Left forelimb (tissue), 1 donor: ENCODE measurements at regions not wholly inside any gene's neighbourhood (a gene's known extent, or its start where the extent isn't known, plus 50 kb on each side); places are given as distances from the start of the nearest gene placed in this dataset.
"Not testable (repeated sequence)": the region's sequence is repeated elsewhere in the genome, so short reads cannot be mapped to it uniquely, and the experiment has no call there.

ENCODE experiments used
- DNase-seq: peaks from one replicate; pipeline ENCODE4 v3.0.0-alpha.2; 2018; ENCODE audit warnings: low spot score

DNA sequence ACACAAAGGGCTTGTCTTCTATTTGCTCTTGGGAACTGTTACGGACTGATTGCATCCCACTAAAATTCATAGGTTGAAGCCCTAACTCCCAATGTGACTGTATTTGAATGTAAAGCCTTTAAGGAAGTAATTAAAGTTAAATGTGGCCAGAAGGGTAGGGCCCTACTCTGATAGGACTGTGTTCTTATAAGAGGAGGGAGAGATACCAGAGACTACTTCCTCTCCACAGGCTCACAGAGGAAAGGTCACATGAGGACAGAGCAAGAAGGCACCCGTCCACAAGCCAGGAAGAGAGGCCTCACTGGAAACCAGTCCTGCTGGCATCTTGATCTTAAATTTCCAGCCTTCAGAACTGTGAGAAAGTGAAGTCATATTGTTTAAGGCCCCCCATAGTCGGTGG, 211.9 kb downstream of the CDH26 start:
- DNase-seq = no peak

DNA sequence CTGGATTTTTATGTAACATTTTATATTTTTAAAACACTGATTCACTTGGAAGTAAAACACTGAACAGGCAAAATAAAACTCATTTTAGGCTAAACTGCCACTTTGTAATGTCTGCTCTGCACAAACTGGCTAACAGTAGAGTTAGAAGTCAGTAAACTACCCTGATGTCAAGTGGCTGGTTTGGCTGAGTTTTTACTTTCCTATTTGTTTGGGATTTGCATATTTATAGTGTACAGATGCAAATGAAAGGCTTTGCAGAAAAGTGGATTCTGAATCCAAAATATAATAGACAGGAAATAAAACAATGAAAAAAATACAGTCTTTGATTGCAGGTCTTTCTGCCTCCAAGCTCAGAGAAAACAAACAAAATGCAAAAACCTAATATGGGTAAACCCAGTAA, 213.1 kb downstream of the CDH26 start:
- DNase-seq = no peak

DNA sequence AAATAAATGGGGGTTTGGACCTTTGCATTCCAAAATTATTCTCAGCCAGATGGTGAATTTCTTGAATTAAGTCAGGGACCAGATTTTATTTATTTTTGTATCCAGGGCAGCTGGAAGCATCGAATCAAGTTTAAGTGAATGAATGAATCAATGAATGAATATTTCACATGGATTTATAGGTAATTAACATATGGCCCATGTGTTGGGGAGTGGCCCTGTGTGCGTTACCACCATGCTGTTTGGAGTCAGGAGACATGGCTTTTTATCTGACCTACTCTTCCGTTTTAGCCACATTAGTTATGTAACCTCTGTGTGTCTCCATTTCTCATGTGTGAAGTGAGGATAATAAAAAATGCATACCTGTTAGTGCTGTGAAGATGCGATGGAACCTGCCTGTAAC, 213.5 kb downstream of the CDH26 start:
- no peak for DNase-seq

DNA sequence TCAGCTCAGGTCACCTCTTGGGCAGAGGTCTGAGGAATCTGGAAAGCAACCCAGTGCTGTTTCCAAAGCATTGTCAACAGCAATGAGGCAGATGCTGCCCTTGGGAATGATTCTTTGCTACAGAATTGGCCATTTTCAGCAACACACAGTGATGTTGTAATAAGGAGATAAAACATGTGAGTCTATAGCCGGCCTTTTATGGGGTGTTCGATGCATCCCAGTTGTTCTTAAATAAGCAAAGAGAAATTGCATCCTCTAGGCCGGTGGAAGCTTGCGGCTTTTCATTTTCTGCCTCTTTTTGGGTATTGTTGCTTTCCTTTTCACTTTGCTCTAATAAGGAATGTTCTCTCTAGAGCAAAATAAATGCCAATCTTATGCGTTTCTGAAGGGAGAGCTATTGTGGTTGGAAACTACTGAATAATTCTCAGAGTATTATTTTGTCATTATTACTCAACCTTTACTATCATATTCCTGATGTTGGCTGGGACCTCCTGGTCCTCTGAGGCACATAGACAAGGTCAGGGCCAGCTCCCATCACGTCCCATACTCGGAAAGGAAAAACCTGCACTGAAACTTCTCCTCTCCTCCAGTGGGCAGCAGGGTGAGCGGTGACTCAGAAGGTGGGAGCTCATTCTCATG, 214.2 kb downstream of the CDH26 start:
- DNase-seq = no peak

DNA sequence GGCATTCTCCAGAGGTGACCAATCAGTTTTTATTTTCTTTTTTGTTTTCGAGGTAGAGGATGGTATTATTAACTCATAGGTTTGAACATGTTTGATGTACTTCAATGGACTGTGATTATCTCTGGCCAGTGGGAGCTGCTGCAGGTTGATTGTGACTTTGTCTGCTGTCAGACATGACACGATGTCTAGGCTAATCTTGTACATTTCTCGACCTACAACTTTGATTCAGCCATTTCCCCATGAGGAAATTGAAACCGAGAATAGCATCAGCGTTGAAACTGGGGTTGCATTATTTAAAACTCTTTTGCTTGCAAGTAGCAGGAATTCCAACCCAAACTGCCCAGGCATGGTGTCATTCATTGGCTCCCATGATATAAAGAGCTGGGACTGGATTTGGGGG, 218.9 kb downstream of the CDH26 start:
- no peak for DNase-seq

DNA sequence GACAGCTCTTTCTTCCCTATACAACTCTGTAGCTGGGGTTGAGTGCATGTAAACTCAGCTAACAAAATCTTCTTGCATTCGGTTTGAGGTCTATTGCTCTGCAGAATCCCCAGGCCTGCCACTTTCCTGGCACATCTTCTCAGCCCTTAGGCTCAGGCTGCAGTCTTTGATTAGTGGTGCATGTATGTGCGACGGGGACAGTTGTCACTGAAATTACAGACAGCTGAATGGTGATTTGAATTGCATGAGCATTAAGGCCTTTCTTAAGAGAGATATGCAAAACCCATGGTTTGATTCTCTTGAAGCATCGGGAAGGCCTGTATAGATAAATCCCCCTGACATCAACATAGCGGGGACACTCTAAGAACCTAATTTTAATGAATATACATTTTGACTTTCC, 222.8 kb downstream of the CDH26 start:
- DNase-seq = no peak

DNA sequence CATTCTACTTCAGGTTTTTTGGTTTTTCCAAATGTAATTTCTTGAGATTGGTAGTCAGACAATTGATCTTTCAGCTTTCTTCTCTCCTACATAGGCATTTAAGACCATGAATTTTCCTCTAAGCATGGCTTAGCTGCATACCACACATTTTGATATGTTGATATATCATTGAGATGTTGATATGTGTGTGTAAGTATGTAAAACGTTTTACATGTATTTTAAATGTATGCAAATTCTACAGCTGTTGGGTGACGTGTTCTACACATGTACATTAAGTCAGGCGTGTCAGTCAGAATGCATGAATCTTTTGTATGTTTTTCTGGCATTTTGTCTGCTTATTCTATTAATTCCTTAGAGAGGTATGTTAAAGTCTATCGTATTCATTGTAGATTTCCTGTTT, 228.2 kb downstream of the CDH26 start:
- no peak for DNase-seq

DNA sequence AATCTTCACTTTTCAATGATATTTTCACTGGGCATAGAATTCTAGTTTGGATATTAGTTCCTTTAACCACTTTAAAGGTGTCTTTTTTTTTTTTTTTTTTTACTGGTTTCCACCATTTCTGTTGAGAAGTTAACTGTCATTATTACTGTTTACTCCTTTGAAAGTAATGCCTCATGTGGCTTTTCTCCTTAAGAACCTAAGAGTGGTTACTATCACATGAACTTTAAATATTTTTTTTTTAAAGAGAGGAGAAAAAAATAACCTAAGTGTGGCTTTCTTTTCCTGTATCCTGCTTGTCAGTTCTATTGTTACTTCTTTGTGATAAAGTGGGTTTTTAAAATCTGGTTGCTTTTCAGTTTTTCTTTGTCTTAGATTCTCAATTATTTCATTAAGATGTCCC, 229.5 kb downstream of the CDH26 start:
- DNase-seq = no peak

DNA sequence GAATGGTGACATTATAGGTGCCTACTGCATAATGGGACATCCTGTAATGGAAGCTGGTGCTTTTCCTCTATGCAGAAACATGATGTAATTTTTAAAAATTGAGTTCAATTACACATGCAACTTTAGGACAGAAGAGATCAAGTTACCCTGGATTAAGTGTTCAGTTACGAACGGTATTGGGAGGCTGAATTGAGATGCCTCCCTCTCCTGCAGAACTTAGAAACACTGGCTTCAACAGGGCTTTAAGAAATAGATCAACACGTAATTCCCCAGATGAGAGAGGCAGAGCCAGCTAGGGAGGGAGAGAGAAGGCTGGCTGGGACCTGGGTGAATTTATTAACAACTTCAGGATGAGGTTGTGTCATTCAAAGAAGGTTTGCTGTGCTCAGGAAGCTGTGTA, 232.8 kb downstream of the CDH26 start:
- no peak for DNase-seq

DNA sequence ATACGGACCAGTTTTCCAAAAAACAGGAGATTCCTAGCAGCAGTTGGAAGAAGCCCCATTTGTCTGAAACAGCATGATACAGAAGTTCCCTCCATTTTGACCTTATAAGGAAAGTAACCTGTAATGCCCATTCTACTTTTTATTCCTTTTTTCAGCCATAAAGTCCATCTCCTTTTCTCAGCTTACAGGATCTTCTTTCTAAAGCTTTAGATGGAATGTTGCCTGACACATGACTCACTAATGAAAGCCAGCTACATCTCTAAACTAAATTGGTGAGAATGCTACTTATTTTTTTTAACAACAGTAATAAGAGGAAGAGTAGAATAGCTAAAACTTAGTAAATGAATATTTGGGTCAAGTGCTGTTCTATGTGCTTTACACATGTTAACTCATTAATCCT, 234.1 kb downstream of the CDH26 start:
- DNase-seq = no peak

DNA sequence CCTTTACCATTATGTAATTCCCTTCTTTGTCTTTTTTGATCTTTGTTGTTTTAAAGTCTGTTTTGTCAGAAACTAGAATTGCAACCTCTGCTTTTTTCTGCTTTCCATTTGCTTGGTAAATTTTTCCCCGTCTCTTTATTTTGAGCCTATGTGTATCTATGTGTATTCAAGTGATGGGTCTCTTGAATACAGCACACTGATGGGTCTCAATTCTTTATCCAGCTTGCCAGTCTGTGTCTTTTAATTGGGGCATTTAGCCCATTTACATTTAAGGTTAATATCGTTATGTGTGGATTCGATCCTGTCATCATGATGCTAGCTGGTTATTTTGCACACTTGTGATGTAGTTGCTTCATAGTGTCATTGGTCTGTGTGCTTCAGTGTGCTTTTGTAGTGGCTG, 240.9 kb downstream of the CDH26 start:
- not testable (repeated sequence) for DNase-seq

DNA sequence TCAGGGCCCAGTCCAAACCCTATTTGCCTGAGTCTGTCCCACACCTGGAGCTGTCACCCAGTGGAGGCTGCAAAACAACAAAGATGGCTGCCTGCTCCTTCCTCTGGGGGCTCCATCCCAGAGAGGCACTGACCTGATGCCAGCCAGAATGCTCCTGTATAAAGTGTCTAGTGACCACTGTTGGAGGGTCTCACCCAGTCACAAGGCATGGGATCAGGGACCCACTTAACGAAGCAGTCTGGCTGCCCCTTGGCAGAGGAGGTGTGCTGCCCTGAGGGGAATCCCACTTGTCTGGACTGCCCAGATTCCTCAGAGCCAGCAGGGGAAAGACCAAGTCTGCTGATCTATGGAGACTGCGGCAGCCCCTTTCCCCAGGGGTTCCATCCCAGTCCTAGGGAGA, 241.6 kb downstream of the CDH26 start:
- DNase-seq = no peak

DNA sequence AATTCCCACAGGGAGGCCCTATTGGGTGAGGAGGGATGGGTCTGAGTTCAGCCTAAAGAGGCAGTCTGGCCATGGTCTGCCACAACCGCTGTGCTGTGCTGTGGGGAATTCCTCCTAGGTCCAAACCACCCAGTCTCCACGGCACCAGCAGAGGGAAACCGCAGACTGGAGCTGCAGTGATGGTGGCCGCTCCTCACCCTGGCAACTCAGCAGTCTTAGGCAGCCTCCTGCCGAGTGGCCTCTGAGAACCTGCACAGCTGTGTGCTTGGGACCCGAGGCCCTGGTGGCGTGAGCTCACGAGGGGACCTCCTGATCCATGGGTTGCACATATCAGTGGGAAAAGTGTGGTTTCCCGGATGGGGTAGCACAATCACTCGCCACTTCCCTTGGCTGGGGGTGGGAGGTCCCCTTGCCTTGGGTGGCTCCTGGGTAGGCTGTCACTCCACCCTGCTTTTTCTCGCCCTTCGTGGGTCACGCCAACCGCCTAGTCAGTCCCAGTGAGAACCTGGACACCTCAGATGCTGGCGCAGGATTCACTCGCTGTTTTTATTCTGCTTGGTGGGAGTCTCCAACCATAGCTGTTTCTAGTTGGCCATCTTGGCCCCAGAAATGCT, 242.2 kb downstream of the CDH26 start:
- DNase-seq = no peak

DNA sequence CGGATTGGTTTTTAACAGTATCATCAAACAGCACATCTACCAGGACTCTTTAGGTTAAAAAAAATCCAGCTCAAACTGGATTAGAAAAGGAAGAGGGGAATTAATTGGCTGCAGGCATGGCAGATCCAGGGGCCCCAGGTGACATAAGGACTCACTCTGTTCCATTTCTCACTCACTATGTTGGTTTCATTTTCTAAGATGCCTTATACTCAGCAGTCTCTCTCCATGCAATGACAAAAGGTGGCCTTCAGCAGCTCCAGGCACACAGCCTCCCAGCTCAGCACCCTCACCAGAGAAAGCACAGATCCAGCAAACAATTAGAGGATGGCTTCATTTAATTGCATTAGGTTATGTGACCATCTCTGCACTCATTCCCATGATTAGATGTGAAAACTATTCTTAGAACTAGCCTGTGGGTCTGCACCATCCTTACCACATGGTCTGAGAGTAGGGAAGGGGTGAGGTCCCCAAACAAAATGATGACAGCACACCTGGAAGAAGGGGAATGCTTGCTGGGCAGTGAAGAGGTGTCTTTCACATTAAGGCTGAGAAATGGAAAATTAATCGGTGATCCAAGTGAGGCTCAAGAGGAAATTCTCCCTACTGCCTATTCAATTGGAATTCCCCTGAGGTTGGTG, 243.1 kb downstream of the CDH26 start:
- DNase-seq = no peak

DNA sequence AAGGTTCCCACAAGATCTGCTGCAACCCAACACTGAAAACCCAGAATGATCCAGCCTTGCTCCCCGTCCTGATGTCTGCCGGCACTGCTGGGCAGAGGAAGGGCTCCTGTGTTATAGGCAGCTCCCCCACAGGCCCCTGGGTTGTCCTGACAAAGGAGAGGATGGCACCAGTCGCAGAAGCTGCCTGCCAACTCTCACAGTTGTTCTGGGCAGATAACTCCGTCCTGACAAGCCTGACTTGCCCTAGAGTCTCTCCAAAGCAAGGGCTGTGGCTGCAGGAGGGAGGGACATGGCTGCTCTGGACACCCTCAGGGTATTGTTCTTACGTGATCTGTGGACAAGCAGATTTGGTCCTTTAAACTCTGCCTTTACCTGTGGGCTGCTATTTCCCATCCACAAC, 243.8 kb downstream of the CDH26 start:
- no peak for DNase-seq

DNA sequence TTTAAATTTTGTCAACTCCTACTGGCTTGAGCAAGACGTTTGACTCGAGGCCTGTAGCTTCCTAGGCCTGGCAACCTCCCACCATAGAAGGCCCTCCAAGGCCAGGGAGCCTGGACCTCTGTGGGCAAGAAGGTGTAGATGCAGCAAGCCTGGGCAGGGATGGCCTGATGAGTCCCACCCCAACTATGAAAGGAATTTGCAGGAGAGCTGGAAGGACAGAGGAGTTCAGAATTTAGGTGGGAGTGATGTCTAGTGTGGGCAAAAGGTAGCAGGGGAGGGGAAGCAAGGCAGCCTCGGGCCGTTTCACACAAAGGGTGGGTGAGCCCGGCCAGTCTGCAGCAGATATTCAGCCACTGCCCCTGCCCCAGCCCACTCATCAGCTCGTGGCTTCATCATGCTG, 245.2 kb downstream of the CDH26 start:
- no peak for DNase-seq

DNA sequence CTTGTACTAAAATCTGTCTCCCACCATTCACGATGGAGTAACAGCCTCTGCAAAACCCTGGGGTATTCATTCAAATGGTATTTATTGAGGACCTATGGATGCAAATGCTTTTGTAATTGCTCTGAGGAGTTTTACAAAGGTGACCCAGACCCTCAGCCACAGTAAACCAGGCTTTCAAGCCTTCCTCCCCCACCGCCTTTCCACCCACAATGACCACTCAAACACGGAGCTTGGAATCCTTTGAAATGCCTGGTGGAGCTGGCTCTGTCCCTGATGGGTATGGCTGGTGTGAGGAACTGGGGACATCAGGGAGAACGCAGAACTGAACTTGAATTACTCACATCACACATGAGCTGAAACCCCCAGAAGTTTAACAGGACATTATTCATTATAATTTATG, 246.4 kb downstream of the CDH26 start:
- DNase-seq = no peak

DNA sequence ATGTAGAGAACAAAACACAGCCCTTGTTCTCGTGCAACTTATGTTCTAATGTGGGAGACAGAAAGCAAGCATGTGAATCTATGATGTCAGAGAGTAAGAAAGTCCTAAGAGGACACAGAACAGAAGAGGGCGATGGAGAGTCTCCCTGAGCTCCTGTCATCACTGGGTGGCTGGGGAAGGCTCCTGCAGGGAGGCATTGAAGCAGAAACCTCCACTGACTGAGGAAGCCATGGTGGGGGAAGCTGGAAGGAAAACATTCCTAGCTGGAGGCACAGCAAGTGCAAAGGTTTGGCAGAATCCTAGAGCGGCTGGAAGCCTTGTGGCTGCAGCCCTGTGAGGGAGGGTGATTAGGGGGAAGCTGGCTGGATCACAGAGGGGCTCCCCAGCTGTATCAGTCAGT, 248.0 kb downstream of the CDH26 start:
- DNase-seq = no peak

DNA sequence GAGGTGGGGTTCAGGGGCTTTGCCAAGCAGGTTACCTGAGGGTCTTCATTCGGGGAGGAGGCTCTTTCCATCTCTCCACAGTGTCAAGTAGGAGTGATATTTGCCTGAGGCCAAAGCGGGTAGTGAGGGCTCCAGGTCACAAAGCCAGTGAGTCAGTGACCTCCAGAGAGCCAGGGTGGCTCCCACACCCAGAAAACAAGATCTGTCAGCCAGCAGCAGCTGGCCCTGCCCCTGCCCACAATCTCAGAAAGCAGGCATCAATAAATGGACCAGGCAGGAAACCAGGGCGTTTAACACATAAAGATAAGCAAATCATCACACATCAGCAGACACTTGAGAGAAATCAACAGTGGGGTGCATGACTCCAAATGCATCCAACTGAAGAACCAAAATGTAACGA, 250.8 kb downstream of the CDH26 start:
- no peak for DNase-seq

DNA sequence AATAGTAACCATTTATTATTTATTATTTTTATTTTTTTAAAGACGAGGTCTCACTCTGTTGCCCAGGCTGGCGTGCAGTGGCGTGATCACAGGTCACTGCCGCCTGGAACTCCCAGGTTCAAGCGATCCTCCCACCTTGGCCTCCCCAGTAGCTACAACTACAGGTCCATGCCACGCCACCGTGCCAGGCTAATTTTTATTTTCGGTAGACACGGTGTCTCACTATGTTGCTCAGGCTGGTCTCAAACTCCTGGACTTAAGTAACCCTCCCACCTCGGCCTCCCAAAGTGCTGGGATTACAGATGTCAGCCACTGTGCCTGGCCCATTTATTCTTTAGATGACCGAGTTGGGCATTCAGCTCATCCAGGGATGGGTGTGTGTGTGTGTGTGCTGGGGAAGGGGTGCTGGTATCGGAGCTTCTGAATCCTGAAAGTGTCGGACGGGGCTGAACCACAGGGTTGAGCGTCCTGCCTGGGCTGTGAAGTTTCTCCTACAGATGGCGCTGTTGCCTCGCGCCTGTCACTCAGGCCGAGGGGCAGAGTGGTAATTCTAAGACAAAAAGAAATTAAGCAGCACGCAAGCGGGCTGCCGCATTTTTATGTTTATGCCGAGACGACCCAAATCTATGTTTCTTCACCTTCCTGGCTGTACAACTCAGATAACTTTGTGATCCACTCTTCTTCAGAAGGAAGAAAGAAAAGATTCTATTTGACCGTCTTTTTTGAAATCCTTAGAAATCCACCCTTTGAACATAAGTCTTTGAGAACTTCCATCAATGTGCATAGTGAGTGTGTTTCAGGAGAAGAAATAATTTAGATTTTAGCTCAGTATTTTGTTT, 252.8 kb downstream of the CDH26 start:
- peak; percentile 78 for DNase-seq

DNA sequence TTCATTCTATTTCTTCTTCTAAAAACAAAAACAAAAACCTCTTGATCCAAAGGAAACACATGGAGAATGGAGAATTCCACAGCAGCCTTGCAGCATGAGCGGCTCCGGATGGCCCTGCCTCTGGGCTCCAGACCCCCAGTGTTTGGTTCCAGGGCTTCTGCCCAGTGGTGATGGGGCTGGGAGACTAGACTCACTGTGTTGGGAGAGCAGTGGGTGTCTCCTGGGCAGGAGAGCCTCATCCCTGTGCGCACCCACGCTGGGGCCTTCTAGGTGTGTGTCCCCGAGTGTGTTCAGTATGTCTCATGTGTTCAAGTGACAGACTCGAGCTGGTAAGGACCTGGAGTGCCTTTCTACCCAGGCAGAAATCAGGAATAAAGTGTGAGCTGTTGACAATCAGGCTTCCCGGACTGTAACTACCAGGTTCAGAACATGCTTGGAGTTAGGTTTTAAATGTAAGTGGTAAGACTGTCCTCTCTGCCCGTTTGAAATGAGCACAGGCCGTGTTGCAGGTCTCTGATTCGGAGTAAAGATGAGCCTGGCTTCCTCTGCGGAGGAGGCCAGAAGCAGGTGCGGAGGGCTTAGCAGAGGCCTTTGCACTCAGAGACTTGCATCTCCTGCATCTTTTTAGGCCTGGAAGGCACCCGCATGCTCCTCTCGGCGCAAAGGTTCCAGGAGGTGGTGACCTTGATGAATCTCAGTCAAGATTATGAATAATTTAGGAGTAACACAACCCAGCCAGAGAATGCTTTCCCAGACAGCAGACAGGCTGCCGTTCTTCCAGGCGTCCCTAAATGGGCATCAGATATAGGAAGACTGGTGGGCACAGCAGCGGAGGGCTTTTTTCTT, 253.6 kb downstream of the CDH26 start:
- no peak for DNase-seq

DNA sequence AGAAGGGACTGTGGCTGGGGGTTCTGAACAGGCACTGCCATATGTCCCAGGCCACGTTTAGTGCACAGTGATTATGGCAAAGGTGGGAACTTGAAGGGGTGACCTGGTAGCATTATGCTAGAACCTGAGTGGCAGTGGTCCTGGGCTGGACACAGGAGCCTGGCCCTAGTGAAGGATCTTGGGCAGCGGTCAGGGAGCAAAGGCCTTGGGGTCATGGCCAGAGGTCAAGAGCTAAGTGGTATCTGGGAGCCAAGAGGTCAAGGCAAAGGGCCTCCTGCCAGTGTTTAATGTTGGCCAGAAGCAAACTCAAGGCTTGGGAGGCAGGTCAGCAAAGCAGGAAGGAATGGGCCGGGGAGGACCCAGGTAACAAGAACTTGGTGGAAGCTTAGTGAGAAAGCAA, 254.5 kb downstream of the CDH26 start:
- no peak for DNase-seq
